GM23338 (cell line): ENCODE measurements at regions not wholly inside any gene's neighbourhood (a gene's known extent, or its start where the extent isn't known, plus 50 kb on each side); places are given as distances from the start of the nearest gene placed in this dataset.

Experiments
- ATAC-seq: fragments of 200-7000 bp; cut with Tn5 transposase; 3 replicates; pipeline ENCODE4 v1.9.1; 2020
- DNase-seq: peaks from one replicate; pipeline ENCODE4 v3.0.0-alpha.2; 2015; ENCODE audit warnings: low spot score
- H2AFZ ChIP-seq: fragments of 200-600 bp; sonication (generic); 2 replicates; pipeline ENCODE4 v1.8.0; 2016; ENCODE audit warnings: antibody characterized with exemption, mild to moderate bottlenecking, moderate library complexity
- H3F3A ChIP-seq: fragments of 200-600 bp; sonication (generic); replicated peaks from 2 replicates; pipeline ENCODE4 v1.8.0; 2017; ENCODE audit warnings: antibody characterized with exemption, mixed run types, low read depth
- H3K27ac ChIP-seq: fragments of 200-600 bp; sonication (generic); 2 replicates; pipeline ENCODE4 v1.6.1; 2016; ENCODE audit warnings: low read depth
- H3K27me3 ChIP-seq: fragments of 200-600 bp; sonication (generic); 2 replicates; pipeline ENCODE4 v1.8.0; 2016; ENCODE audit warnings: mild to moderate bottlenecking, mixed run types, moderate library complexity; ENCODE audit not compliant: insufficient read depth
- H3K36me3 ChIP-seq: fragments of 200-600 bp; sonication (generic); 2 replicates; pipeline ENCODE4 v1.8.0; 2016; ENCODE audit warnings: mild to moderate bottlenecking; ENCODE audit not compliant: insufficient read depth
- H3K4me1 ChIP-seq: fragments of 200-600 bp; sonication (generic); 2 replicates; pipeline ENCODE4 v1.8.0; 2016; ENCODE audit warnings: mild to moderate bottlenecking, moderate library complexity; ENCODE audit not compliant: insufficient read depth
- H3K4me2 ChIP-seq: fragments of 200-600 bp; sonication (generic); 2 replicates; pipeline ENCODE4 v1.7.1; 2017; ENCODE audit warnings: mixed run types
- H3K4me3 ChIP-seq: fragments of 200-600 bp; sonication (generic); 2 replicates; pipeline ENCODE4 v1.6.1; 2016; ENCODE audit warnings: mixed run types
- H3K79me2 ChIP-seq: fragments of 200-600 bp; sonication (generic); replicated peaks from 2 replicates; pipeline ENCODE4 v1.8.0; 2017; ENCODE audit warnings: mild to moderate bottlenecking; ENCODE audit not compliant: insufficient read depth
- H3K9me2 ChIP-seq: fragments of 200-600 bp; sonication (generic); 2 replicates; pipeline ENCODE4 v1.8.0; 2017; ENCODE audit not compliant: insufficient read depth
- H4K20me1 ChIP-seq: fragments of 200-600 bp; sonication (generic); replicated peaks from 2 replicates; pipeline ENCODE4 v1.8.0; 2017; ENCODE audit warnings: mild to moderate bottlenecking; ENCODE audit not compliant: insufficient read depth
- H3K27ac Mint-ChIP-seq: 2 replicates; pipeline ENCODE4 v1.8.0; 2020; ENCODE audit warnings: inconsistent platforms, mild to moderate bottlenecking, moderate library complexity, mixed read lengths
- H3K27me3 Mint-ChIP-seq: 3 replicates; pipeline ENCODE4 v1.8.0; 2022; ENCODE audit warnings: low read depth, mild to moderate bottlenecking, moderate library complexity, mixed read lengths, inconsistent platforms; ENCODE audit not compliant: insufficient read depth, poor library complexity
- H3K36me3 Mint-ChIP-seq: 3 replicates; pipeline ENCODE4 v1.8.0; 2021; ENCODE audit warnings: low read depth, mild to moderate bottlenecking, inconsistent platforms, moderate library complexity, mixed read lengths
- H3K4me1 Mint-ChIP-seq: 3 replicates; pipeline ENCODE4 v1.8.0; 2020; ENCODE audit warnings: mild to moderate bottlenecking, inconsistent platforms, mixed read lengths
- H3K4me3 Mint-ChIP-seq: 3 replicates; pipeline ENCODE4 v1.8.0; 2021; ENCODE audit warnings: moderate library complexity, mild to moderate bottlenecking, inconsistent platforms, mixed read lengths
- H3K9me3 Mint-ChIP-seq: 3 replicates; pipeline ENCODE4 v1.8.0; 2020; ENCODE audit warnings: moderate library complexity, mild to moderate bottlenecking, inconsistent platforms, mixed read lengths
- CREB1 ChIP-seq: fragments of 250-450 bp; sonication (Bioruptor Pico); IDR thresholded peaks from 2 replicates; pipeline ENCODE4 v1.5.0; 2020; ENCODE audit warnings: low read depth, mild to moderate bottlenecking, moderate library complexity
- CTCF ChIP-seq, 2 experiments: fragments of 200-600 bp in 1 of 2; sonication (generic) in 1 of 2; conservative IDR thresholded peaks; 2 replicates each; pipeline versions ENCODE4 v1.5.1 to v1.6.1; 2016 to 2017; ENCODE audit warnings: antibody characterized with exemption in 2 of 2, low read depth in 2 of 2, mild to moderate bottlenecking in 2 of 2, moderate library complexity in 1 of 2
- ETS1 ChIP-seq: IDR thresholded peaks from 2 replicates; pipeline ENCODE4 v1.6.1; 2016; ENCODE audit warnings: antibody characterized with exemption
- EZH2 ChIP-seq: fragments of 200-600 bp; sonication (generic); IDR thresholded peaks from one replicate; pipeline ENCODE4 v1.8.0; 2017; ENCODE audit warnings: antibody characterized with exemption, mild to moderate bottlenecking, low read depth; ENCODE audit not compliant: unreplicated experiment
- EZH2phosphoT487 ChIP-seq: fragments of 200-600 bp; sonication (generic); IDR thresholded peaks from one replicate; pipeline ENCODE4 v1.8.1; 2018; ENCODE audit warnings: antibody characterized with exemption; ENCODE audit not compliant: unreplicated experiment
- JUNB ChIP-seq: IDR thresholded peaks from one replicate; pipeline ENCODE4 v1.6.1; 2016; ENCODE audit warnings: antibody characterized with exemption; ENCODE audit not compliant: unreplicated experiment
- NANOG ChIP-seq: IDR thresholded peaks from 2 replicates; pipeline ENCODE4 v1.6.1; 2016; ENCODE audit warnings: antibody characterized with exemption, borderline replicate concordance
- POLR2AphosphoS5 ChIP-seq: IDR thresholded peaks from 2 replicates; pipeline ENCODE4 v1.6.1; 2016; ENCODE audit warnings: antibody characterized with exemption, low read depth
- REST ChIP-seq: IDR thresholded peaks from one replicate; pipeline ENCODE4 v1.6.1; 2018; ENCODE audit warnings: antibody characterized with exemption; ENCODE audit not compliant: unreplicated experiment
- STAT1 ChIP-seq: IDR thresholded peaks from one replicate; pipeline ENCODE4 v1.6.1; 2016; ENCODE audit warnings: antibody characterized with exemption; ENCODE audit not compliant: unreplicated experiment
- ZNF114 ChIP-seq: fragments of 250-450 bp; sonication (Bioruptor Pico); IDR thresholded peaks from 2 replicates; pipeline ENCODE4 v1.5.0; 2020; ENCODE audit warnings: mild to moderate bottlenecking, moderate library complexity
- ZNF331 ChIP-seq: fragments of 250-450 bp; sonication (Bioruptor Pico); IDR thresholded peaks from 2 replicates; pipeline ENCODE4 v1.5.0; 2020; ENCODE audit warnings: low read depth, mild to moderate bottlenecking, moderate library complexity
- ZNF462 ChIP-seq: fragments of 250-450 bp; sonication (Bioruptor Pico); IDR thresholded peaks from 2 replicates; pipeline ENCODE4 v1.5.0; 2020; ENCODE audit warnings: mild to moderate bottlenecking, moderate library complexity

GRCh38 chr1:238991765-238992495 lies 394.4 kb upstream of the CHRM3 start:
- no peaks in the 10 kb centered on the region for H3K4me1 Mint-ChIP-seq
- H3K27me3 Mint-ChIP-seq: peaks cover 3% of the 10 kb centered on the region
- Histone ChIP-seq H3K4me1 (no peaks in the 10 kb centered on the region), H3K27me3 (no peaks in the 10 kb centered on the region), H4K20me1 (no peaks in the 10 kb centered on the region), H3K9me2 (0 out of 2 replicates have a peak, but pooled peaks cover 3% of the 10 kb centered on the region), H3K4me2 (no peak overlapping the region), H3K36me3 (no peaks in the 10 kb centered on the region), H2AFZ (0 out of 2 replicates have a peak overlapping the region, but pooled peaks have one; percentile 34), H3K27ac (no peak overlapping the region), H3K4me3 (no peak overlapping the region), H3F3A (no peaks in the 10 kb centered on the region), H3K79me2 (no peaks in the 10 kb centered on the region)
- peaks cover 8% of the 10 kb centered on the region; the same call in 2 of the 3 replicates for H3K36me3 Mint-ChIP-seq
- H3K4me3 Mint-ChIP-seq: no peak overlapping the region
- no peak overlapping the region for H3K27ac Mint-ChIP-seq
- ATAC-seq: no peak
- H3K9me3 Mint-ChIP-seq: peaks cover 5% of the 10 kb centered on the region
- TF ChIP-seq ETS1: no peak
- TF ChIP-seq JUNB: no peak
- no peak for TF ChIP-seq POLR2AphosphoS5
- TF ChIP-seq STAT1: no peak
- no peak for TF ChIP-seq CTCF (conservative IDR thresholded peaks at IDR 0.05; ENCODE audit: low read depth in 2 of 2)
- TF ChIP-seq CREB1 (CRISPR knock-in tag): no peak
- no peak for TF ChIP-seq REST
- TF ChIP-seq ZNF462 (CRISPR knock-in tag): no peak
- TF ChIP-seq ZNF114 (CRISPR knock-in tag): no peak
- TF ChIP-seq NANOG: no peak
- TF ChIP-seq ZNF331: no peak
- TF ChIP-seq EZH2phosphoT487: no peak
- no peak for TF ChIP-seq EZH2
- DNase-seq: no peak
